ENCODE measurements at regions not wholly inside any gene's neighbourhood (a gene's known extent, or its start where the extent isn't known, plus 50 kb on each side); places are given as distances from the start of the nearest gene placed in this dataset.
"Not testable (repeated sequence)": the region's sequence is repeated elsewhere in the genome, so short reads cannot be mapped to it uniquely, and the experiment has no call there.

DNA sequence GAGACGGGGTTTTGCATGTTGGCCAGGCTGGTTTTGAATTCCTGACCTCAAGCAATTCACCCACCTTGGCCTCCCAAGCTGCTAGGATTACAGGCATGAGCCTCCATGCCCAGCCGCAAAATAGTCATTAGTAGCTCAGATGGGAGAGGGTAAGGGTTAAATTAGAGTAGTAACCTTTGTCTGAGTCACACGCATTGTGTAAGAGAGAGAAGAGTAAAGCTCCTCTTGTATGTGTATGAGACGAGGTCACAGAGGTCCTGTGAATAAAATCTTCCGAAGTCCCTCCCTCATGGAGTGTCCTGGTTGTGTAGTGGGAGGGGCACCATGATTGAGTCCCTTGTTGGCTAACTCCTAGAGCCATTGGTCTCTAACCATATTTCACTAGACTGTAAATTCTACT, 85.2 kb upstream of the CDC14C start:
- no peaks in the 10 kb centered on the region for H3K9me2 ChIP-seq (replicated peaks; ENCODE audit: insufficient read depth, low read length)
- H3K9ac ChIP-seq (ENCODE audit: low read length), result no peak overlapping the region
- no peaks in the 10 kb centered on the region for H3K9me3 ChIP-seq (ENCODE audit: low read length)
- no peak overlapping the region for H3K27ac ChIP-seq (ENCODE audit: low read length)
- H3K79me2 ChIP-seq (ENCODE audit: low read length), result no peaks in the 10 kb centered on the region
- DNase-seq, result no peak
- H3K4me1 ChIP-seq (ENCODE audit: low read length), result peaks cover 6% of the 10 kb centered on the region
- H3K27me3 ChIP-seq (ENCODE audit: low read length), result no peaks in the 10 kb centered on the region
- no peak overlapping the region for H3K4me3 ChIP-seq (ENCODE audit: low read length)
- H4K20me1 ChIP-seq (ENCODE audit: insufficient read depth, low read depth, low read length), result no peaks in the 10 kb centered on the region
- no peak overlapping the region for H3K4me2 ChIP-seq (ENCODE audit: low read depth, low read length, poor library complexity, severe bottlenecking)
- no peaks in the 10 kb centered on the region for H3K36me3 ChIP-seq (ENCODE audit: insufficient read depth, low read length)
- no peak overlapping the region for H2AFZ ChIP-seq (ENCODE audit: low read length)

DNA sequence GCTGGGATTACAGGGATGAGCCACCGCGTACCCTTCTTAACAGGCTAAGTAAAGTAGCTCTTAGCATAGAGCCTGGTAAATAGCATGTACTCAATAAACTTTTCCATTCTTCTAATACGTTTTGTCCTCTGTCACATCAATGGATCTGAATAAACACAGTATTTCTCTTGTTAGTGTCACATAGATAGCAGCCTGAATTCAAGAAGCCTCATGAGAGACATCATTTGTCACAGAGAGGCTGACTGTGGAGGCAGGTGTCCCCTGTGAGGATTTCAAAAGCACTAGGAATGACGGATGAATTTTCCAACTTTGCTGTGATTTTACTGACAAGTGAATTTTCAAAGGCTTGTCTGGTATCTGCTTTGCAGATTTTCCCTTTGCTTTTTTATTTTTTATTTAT, 82.6 kb upstream of the CDC14C start:
- H3K27me3 ChIP-seq (ENCODE audit: low read length), result no peaks in the 10 kb centered on the region
- H3K27ac ChIP-seq (ENCODE audit: low read length), result no peak overlapping the region
- H3K9ac ChIP-seq (ENCODE audit: low read length), result no peak overlapping the region
- H3K4me2 ChIP-seq (ENCODE audit: low read depth, low read length, poor library complexity, severe bottlenecking), result no peak overlapping the region
- DNase-seq, result no peak
- H3K9me2 ChIP-seq (replicated peaks; ENCODE audit: insufficient read depth, low read length), result no peaks in the 10 kb centered on the region
- no peaks in the 10 kb centered on the region for H3K4me1 ChIP-seq (ENCODE audit: low read length)
- H2AFZ ChIP-seq (ENCODE audit: low read length), result no peak overlapping the region
- no peak overlapping the region for H3K4me3 ChIP-seq (ENCODE audit: low read length)
- no peaks in the 10 kb centered on the region for H4K20me1 ChIP-seq (ENCODE audit: insufficient read depth, low read depth, low read length)
- no peaks in the 10 kb centered on the region for H3K9me3 ChIP-seq (ENCODE audit: low read length)
- no peaks in the 10 kb centered on the region for H3K79me2 ChIP-seq (ENCODE audit: low read length)
- H3K36me3 ChIP-seq (ENCODE audit: insufficient read depth, low read length), result no peaks in the 10 kb centered on the region

DNA sequence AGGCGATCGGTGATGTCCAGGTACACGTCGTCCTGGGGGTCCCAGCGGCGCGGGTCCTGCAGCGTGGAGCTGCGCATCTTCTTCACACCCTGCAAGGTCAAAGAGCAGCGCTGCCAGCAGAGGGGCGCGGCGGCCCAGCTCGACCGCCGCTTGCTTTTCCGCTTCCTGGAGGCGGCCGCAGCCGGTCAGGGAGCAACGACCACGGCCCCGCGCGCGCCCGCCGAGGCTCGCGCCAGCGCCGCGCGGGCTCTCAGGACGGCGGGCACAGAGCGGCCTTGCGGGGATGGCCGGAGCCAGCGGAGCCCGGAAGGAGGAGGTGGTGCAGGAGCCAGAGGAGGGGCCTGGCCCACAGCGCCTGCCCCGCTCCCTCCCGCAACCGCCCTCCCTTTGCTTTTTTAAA, 76.4 kb upstream of the CDC14C start:
- no peaks in the 10 kb centered on the region for H3K36me3 ChIP-seq (ENCODE audit: insufficient read depth, low read length)

DNA sequence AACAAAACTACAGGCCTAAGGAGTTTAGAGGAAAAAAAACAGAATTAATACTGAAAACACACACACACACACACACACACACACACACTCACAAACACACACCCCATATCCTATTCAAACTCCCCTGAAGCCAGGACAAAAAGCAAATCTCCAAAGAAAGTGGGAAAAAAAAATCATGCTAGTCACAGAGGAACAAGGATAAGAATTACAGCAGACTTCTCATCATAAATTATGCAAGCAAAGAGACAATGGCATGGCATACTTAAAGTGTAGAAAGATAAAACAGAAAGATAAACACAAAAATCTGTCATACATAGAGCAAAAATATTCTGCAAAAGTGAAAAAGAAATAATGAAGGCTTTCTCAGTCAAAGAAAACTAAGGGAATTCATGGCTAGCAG, 63.9 kb upstream of the CDC14C start:
- not testable (repeated sequence) for H3K9me2 ChIP-seq (replicated peaks; ENCODE audit: insufficient read depth, low read length); H3K9me3 ChIP-seq (ENCODE audit: low read length); H3K79me2 ChIP-seq (ENCODE audit: low read length); H3K36me3 ChIP-seq (ENCODE audit: insufficient read depth, low read length); H3K4me3 ChIP-seq (ENCODE audit: low read length); DNase-seq; H3K4me1 ChIP-seq (ENCODE audit: low read length); H3K27ac ChIP-seq (ENCODE audit: low read length); H4K20me1 ChIP-seq (ENCODE audit: insufficient read depth, low read depth, low read length); H3K4me2 ChIP-seq (ENCODE audit: low read depth, low read length, poor library complexity, severe bottlenecking); H3K9ac ChIP-seq (ENCODE audit: low read length); H3K27me3 ChIP-seq (ENCODE audit: low read length); H2AFZ ChIP-seq (ENCODE audit: low read length)

More for the DNA sequence above, 76.4 kb upstream of the CDC14C start:
- H3K9me2 ChIP-seq (replicated peaks; ENCODE audit: insufficient read depth, low read length), result no peaks in the 10 kb centered on the region
- H3K27me3 ChIP-seq (ENCODE audit: low read length), result no peaks in the 10 kb centered on the region
- H3K4me2 ChIP-seq (ENCODE audit: low read depth, low read length, poor library complexity, severe bottlenecking), result no peak overlapping the region
- DNase-seq, result no peak
- no peaks in the 10 kb centered on the region for H3K79me2 ChIP-seq (ENCODE audit: low read length)
- no peaks in the 10 kb centered on the region for H3K4me1 ChIP-seq (ENCODE audit: low read length)
- no peaks in the 10 kb centered on the region for H3K9me3 ChIP-seq (ENCODE audit: low read length)
- H3K4me3 ChIP-seq (ENCODE audit: low read length), result no peak overlapping the region
- no peak overlapping the region for H3K9ac ChIP-seq (ENCODE audit: low read length)
- no peak overlapping the region for H3K27ac ChIP-seq (ENCODE audit: low read length)
- no peak overlapping the region for H2AFZ ChIP-seq (ENCODE audit: low read length)
- no peaks in the 10 kb centered on the region for H4K20me1 ChIP-seq (ENCODE audit: insufficient read depth, low read depth, low read length)

DNA sequence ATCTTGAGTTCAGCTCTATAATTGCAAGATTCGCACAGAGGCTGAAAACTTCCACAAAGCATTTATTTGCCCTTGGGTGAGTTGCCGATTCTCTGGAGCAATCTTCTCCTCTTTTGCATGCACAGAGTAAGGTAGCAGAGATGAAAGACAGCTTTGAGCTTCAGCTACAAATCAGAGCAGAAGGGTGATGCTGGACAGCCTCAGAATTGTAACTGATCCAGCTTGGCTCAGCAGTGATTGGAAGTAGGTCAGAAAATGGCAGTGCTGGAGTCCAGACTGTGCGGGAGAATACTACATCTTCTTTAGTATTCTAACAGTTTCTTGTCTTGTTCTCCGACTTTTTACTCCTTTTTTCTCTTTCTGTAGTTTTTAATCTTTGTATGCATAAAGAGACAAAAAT, 55.4 kb upstream of the CDC14C start:
- no peak for DNase-seq
- Histone ChIP-seq H3K27me3 (ENCODE audit: low read length) (no peaks in the 10 kb centered on the region), H3K4me3 (ENCODE audit: low read length) (no peak overlapping the region), H4K20me1 (ENCODE audit: insufficient read depth, low read depth, low read length) (no peaks in the 10 kb centered on the region), H2AFZ (ENCODE audit: low read length) (no peak overlapping the region), H3K4me2 (ENCODE audit: low read depth, low read length, poor library complexity, severe bottlenecking) (no peak overlapping the region), H3K9me2 (replicated peaks; ENCODE audit: insufficient read depth, low read length) (no peaks in the 10 kb centered on the region), H3K79me2 (ENCODE audit: low read length) (no peaks in the 10 kb centered on the region), H3K9ac (ENCODE audit: low read length) (no peak overlapping the region), H3K36me3 (ENCODE audit: insufficient read depth, low read length) (no peaks in the 10 kb centered on the region), H3K9me3 (ENCODE audit: low read length) (no peaks in the 10 kb centered on the region), H3K27ac (ENCODE audit: low read length) (no peak overlapping the region), H3K4me1 (ENCODE audit: low read length) (peaks cover 3% of the 10 kb centered on the region; the same call in 1 of the 2 replicates)

DNA sequence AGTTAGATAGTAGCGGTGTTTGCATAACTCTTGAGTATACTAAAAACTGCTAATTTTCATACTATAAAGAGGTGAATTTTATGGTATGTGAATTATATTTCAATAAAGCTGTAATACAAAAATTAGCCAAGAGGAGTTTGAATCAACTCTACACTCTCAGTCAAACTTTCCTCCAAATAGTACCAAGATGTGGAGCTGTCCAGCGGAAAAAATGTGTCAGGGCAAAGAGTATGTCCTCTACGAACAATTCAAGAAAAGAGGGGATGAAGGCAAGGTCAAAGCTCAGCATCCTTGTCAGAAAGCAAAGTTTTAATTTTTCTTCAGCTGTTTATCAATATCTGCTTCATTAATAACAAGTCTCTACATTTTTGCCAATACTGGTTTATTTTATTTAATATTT, 51.8 kb upstream of the CDC14C start:
- peaks cover 19% of the 10 kb centered on the region for H3K4me1 ChIP-seq (ENCODE audit: low read length)
- no peak overlapping the region for H3K4me3 ChIP-seq (ENCODE audit: low read length)
- H3K79me2 ChIP-seq (ENCODE audit: low read length), result no peaks in the 10 kb centered on the region

More for the DNA sequence above, 51.8 kb upstream of the CDC14C start:
- H4K20me1 ChIP-seq (ENCODE audit: insufficient read depth, low read depth, low read length), result no peaks in the 10 kb centered on the region
- H3K4me2 ChIP-seq (ENCODE audit: low read depth, low read length, poor library complexity, severe bottlenecking), result no peak overlapping the region
- no peak for DNase-seq
- no peaks in the 10 kb centered on the region for H3K36me3 ChIP-seq (ENCODE audit: insufficient read depth, low read length)
- no peak overlapping the region for H3K9ac ChIP-seq (ENCODE audit: low read length)
- H3K9me2 ChIP-seq (replicated peaks; ENCODE audit: insufficient read depth, low read length), result no peaks in the 10 kb centered on the region
- H2AFZ ChIP-seq (ENCODE audit: low read length), result no peak overlapping the region
- no peak overlapping the region for H3K27ac ChIP-seq (ENCODE audit: low read length)
- no peaks in the 10 kb centered on the region for H3K9me3 ChIP-seq (ENCODE audit: low read length)
- no peaks in the 10 kb centered on the region for H3K27me3 ChIP-seq (ENCODE audit: low read length)

All from Karpas-422 (cell line).